ENCODE measurements at regions not wholly inside any gene's neighbourhood (a gene's known extent, or its start where the extent isn't known, plus 50 kb on each side); places are given as distances from the start of the nearest gene placed in this dataset.

DNA sequence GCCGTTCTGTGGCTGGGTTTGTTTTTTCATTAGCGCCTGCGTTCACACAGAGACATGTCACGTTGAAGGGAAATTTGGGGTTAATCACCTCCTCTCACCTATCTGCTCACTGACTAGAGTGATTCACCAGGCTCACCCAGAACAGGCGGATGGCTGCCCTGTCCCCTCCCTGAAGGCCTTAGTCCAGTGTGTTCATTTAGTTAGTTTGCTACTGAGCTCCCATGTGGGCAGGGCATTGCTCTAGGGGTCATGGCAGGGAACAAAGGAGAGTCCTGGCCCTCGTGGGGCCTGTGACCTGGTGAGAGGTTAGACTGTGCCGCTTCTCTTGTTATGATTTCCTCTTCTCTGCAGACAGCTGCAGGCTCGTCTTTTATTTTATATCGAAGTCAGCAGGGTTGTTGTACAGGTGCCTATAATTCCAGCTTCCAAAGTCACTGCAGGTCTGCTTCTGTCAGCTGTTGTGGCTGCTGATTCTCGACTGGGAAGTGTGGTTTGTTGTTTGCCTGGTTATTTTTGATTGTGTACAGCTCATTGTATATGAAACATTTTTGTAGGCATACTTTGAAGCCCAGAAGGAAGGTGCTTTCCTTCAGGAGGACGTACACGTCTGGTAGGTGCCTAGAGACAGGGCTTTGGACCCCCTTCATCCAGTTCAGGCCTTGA, 73.4 kb upstream of the GSE1 start (continued):
- TF ChIP-seq, protein P1, sequence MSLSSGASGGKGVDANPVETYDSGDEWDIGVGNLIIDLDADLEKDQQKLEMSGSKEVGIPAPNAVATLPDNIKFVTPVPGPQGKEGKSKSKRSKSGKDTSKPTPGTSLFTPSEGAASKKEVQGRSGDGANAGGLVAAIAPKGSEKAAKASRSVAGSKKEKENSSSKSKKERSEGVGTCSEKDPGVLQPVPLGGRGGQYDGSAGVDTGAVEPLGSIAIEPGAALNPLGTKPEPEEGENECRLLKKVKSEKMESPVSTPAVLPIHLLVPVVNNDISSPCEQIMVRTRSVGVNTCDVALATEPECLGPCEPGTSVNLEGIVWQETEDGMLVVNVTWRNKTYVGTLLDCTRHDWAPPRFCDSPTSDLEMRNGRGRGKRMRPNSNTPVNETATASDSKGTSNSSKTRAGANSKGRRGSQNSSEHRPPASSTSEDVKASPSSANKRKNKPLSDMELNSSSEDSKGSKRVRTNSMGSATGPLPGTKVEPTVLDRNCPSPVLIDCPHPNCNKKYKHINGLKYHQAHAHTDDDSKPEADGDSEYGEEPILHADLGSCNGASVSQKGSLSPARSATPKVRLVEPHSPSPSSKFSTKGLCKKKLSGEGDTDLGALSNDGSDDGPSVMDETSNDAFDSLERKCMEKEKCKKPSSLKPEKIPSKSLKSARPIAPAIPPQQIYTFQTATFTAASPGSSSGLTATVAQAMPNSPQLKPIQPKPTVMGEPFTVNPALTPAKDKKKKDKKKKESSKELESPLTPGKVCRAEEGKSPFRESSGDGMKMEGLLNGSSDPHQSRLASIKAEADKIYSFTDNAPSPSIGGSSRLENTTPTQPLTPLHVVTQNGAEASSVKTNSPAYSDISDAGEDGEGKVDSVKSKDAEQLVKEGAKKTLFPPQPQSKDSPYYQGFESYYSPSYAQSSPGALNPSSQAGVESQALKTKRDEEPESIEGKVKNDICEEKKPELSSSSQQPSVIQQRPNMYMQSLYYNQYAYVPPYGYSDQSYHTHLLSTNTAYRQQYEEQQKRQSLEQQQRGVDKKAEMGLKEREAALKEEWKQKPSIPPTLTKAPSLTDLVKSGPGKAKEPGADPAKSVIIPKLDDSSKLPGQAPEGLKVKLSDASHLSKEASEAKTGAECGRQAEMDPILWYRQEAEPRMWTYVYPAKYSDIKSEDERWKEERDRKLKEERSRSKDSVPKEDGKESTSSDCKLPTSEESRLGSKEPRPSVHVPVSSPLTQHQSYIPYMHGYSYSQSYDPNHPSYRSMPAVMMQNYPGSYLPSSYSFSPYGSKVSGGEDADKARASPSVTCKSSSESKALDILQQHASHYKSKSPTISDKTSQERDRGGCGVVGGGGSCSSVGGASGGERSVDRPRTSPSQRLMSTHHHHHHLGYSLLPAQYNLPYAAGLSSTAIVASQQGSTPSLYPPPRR (CRISPR knock-in tag; IDR thresholded peaks at IDR 0.05; ENCODE audit: borderline replicate concordance), result peak; percentile 85; the same call in 1 of the 2 replicates
- no peak for TF ChIP-seq ZSCAN12 (CRISPR knock-in tag; IDR thresholded peaks at IDR 0.05)
- no peak for TF ChIP-seq HNRNPH1 (optimal IDR thresholded peaks at IDR 0.05; ENCODE audit: low read depth, low read length)
- TF ChIP-seq, protein P2, sequence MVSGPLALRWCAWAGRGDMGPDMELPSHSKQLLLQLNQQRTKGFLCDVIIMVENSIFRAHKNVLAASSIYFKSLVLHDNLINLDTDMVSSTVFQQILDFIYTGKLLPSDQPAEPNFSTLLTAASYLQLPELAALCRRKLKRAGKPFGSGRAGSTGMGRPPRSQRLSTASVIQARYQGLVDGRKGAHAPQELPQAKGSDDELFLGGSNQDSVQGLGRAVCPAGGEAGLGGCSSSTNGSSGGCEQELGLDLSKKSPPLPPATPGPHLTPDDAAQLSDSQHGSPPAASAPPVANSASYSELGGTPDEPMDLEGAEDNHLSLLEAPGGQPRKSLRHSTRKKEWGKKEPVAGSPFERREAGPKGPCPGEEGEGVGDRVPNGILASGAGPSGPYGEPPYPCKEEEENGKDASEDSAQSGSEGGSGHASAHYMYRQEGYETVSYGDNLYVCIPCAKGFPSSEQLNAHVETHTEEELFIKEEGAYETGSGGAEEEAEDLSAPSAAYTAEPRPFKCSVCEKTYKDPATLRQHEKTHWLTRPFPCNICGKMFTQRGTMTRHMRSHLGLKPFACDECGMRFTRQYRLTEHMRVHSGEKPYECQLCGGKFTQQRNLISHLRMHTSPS (CRISPR knock-in tag; IDR thresholded peaks at IDR 0.05; ENCODE audit: low read depth), result peak; percentile 89
- no peak for TF ChIP-seq RAD21 (CRISPR knock-in tag; IDR thresholded peaks at IDR 0.05)
- TF ChIP-seq MIER2 (CRISPR knock-in tag; IDR thresholded peaks at IDR 0.05), result peak; percentile 39; the same call in 1 of the 2 replicates
- TF ChIP-seq TBP (CRISPR knock-in tag; IDR thresholded peaks at IDR 0.05), result no peak
- TF ChIP-seq NR2F2 (IDR thresholded peaks at IDR 0.05; ENCODE audit: borderline replicate concordance, low read depth), result peak; percentile 90
- TF ChIP-seq, protein P3, sequence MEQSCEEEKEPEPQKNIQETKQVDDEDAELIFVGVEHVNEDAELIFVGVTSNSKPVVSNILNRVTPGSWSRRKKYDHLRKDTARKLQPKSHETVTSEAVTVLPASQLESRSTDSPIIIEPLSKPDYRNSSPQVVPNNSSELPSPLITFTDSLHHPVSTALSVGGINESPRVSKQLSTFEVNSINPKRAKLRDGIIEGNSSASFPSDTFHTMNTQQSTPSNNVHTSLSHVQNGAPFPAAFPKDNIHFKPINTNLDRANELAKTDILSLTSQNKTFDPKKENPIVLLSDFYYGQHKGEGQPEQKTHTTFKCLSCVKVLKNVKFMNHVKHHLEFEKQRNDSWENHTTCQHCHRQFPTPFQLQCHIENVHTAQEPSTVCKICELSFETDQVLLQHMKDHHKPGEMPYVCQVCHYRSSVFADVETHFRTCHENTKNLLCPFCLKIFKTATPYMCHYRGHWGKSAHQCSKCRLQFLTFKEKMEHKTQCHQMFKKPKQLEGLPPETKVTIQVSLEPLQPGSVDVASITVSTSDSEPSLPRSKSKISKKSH (CRISPR knock-in tag; IDR thresholded peaks at IDR 0.05; ENCODE audit: borderline replicate concordance), result 0 out of 2 replicates have a peak, but pooled peaks have one; percentile 39
- no peak for TF ChIP-seq CBX1 (IDR thresholded peaks at IDR 0.05; ENCODE audit: low read depth)
- TF ChIP-seq, protein P4, sequence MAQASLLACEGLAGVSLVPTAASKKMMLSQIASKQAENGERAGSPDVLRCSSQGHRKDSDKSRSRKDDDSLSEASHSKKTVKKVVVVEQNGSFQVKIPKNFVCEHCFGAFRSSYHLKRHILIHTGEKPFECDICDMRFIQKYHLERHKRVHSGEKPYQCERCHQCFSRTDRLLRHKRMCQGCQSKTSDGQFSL (CRISPR knock-in tag; IDR thresholded peaks at IDR 0.05), result peak; percentile 82
- TF ChIP-seq CAMTA2 (CRISPR knock-in tag; IDR thresholded peaks at IDR 0.05; ENCODE audit: borderline replicate concordance), result no peak
- TF ChIP-seq SOX13 (IDR thresholded peaks at IDR 0.05), result no peak
- peak in 1 of 2 experiments; percentile 91; a peak in 2 of 4 replicates for TF ChIP-seq SOX13 (CRISPR knock-in tag; conservative IDR thresholded peaks at IDR 0.05 in 1 of 2, IDR thresholded peaks at IDR 0.05 in 1 of 2)
- peak; percentile 42; the same call in 1 of the 2 replicates for TF ChIP-seq ZNF143 (CRISPR knock-in tag; IDR thresholded peaks at IDR 0.05)
- peak; percentile 80; the same call in 1 of the 2 replicates for TF ChIP-seq ZNF430 (CRISPR knock-in tag; IDR thresholded peaks at IDR 0.05)
- TF ChIP-seq, protein P5, sequence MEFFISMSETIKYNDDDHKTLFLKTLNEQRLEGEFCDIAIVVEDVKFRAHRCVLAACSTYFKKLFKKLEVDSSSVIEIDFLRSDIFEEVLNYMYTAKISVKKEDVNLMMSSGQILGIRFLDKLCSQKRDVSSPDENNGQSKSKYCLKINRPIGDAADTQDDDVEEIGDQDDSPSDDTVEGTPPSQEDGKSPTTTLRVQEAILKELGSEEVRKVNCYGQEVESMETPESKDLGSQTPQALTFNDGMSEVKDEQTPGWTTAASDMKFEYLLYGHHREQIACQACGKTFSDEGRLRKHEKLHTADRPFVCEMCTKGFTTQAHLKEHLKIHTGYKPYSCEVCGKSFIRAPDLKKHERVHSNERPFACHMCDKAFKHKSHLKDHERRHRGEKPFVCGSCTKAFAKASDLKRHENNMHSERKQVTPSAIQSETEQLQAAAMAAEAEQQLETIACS (CRISPR knock-in tag; IDR thresholded peaks at IDR 0.05), result no peak
- TF ChIP-seq SALL1 (CRISPR knock-in tag; IDR thresholded peaks at IDR 0.05), result peak; percentile 85
- TF ChIP-seq ZNF354B (CRISPR knock-in tag; IDR thresholded peaks at IDR 0.05), result 0 out of 2 replicates have a peak, but pooled peaks have one; percentile 55
- TF ChIP-seq POLR2A (IDR thresholded peaks at IDR 0.05; ENCODE audit: insufficient read depth in 1 of 2, low read depth in 2 of 2, low read length in 2 of 2), result 0 out of 4 replicates have a peak, but pooled peaks of 1 of the 2 experiments have one; percentile 14
